ENCODE measurements at regions not wholly inside any gene's neighbourhood (a gene's known extent, or its start where the extent isn't known, plus 50 kb on each side); places are given as distances from the start of the nearest gene placed in this dataset.

- intact Hi-C loops (cut with DNase I; ENCODE audit: low total_unique reads): no loop called here
- Histone ChIP-seq H3K27me3 (no peaks in the 10 kb centered on the region), H3K36me3 (no peaks in the 10 kb centered on the region), H3K27ac (no peak overlapping the region), H3K4me3 (no peak overlapping the region), H3K4me1 (no peaks in the 10 kb centered on the region), H3K9me3 (no peaks in the 10 kb centered on the region)
- TF ChIP-seq, protein P1, sequence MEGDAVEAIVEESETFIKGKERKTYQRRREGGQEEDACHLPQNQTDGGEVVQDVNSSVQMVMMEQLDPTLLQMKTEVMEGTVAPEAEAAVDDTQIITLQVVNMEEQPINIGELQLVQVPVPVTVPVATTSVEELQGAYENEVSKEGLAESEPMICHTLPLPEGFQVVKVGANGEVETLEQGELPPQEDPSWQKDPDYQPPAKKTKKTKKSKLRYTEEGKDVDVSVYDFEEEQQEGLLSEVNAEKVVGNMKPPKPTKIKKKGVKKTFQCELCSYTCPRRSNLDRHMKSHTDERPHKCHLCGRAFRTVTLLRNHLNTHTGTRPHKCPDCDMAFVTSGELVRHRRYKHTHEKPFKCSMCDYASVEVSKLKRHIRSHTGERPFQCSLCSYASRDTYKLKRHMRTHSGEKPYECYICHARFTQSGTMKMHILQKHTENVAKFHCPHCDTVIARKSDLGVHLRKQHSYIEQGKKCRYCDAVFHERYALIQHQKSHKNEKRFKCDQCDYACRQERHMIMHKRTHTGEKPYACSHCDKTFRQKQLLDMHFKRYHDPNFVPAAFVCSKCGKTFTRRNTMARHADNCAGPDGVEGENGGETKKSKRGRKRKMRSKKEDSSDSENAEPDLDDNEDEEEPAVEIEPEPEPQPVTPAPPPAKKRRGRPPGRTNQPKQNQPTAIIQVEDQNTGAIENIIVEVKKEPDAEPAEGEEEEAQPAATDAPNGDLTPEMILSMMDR (IDR thresholded peaks at IDR 0.05): no peak
- no peak for DNase-seq
Measured at GRCh38 chr6:120198033-120198432, 848.5 kb upstream of the MAN1A1 start.

DNA sequence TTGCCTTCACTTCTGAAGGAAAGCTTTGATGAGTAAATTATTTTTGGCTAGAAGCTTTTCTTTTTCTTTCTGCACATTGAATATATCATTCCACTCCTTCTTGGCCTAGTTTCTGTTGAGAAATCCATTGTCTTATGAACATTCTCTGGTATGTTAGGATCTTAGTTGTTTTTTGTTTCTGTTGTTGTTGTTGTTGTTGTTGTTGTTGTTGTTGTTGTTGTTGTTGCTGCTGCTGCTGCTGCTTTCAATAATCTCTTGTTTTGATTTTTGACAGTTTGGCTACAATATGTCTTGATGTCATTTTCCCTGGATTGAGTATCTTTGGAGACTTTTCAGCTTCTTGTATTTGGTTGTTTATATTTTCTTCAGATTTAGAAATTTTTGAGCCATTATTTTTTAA is 836.5 kb upstream of the MAN1A1 start:
- H3K4me3 ChIP-seq: no peak overlapping the region
- TF ChIP-seq, protein P1 (IDR thresholded peaks at IDR 0.05): no peak
- no peak for DNase-seq

DNA sequence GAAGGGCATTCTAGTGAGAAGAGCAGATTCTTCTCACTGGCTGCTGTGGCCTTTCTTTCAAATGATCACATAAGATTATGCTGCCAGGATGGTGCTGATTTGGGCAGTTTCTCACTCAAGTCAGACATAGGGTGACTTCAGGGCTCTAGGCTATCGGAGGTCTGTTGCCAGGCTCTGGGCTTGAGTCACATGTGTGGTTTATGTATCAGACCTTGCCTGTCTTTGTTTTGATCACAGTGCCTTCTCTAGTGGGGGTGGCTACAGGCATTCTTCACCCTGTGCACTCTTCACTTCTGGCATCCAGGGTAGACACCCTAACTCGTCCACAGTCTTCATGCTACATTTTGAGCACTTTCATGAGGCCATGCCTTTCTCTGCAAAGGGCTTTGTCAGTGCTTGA is 823.7 kb upstream of the MAN1A1 start:
- Histone ChIP-seq H3K36me3 (no peaks in the 10 kb centered on the region), H3K27me3 (no peaks in the 10 kb centered on the region), H3K4me1 (no peaks in the 10 kb centered on the region), H3K9me3 (no peaks in the 10 kb centered on the region), H3K27ac (no peak overlapping the region), H3K4me3 (no peak overlapping the region)
- no peak for DNase-seq
- TF ChIP-seq, protein P1 (IDR thresholded peaks at IDR 0.05): no peak
- intact Hi-C loops (cut with DNase I; ENCODE audit: low total_unique reads): no loop called here

More for the DNA sequence above, 836.5 kb upstream of the MAN1A1 start:
- Histone ChIP-seq H3K4me1 (no peaks in the 10 kb centered on the region), H3K9me3 (no peaks in the 10 kb centered on the region), H3K27ac (no peak overlapping the region), H3K27me3 (no peaks in the 10 kb centered on the region), H3K36me3 (no peaks in the 10 kb centered on the region)
- intact Hi-C loops (cut with DNase I; ENCODE audit: low total_unique reads): no loop called here

- no peak for DNase-seq
- no peaks in the 10 kb centered on the region for H3K36me3 ChIP-seq
- TF ChIP-seq, protein P1 (IDR thresholded peaks at IDR 0.05): no peak
- H3K27ac ChIP-seq: no peak overlapping the region
- H3K4me1 ChIP-seq: no peaks in the 10 kb centered on the region
- H3K27me3 ChIP-seq: no peaks in the 10 kb centered on the region
- intact Hi-C loops (cut with DNase I; ENCODE audit: low total_unique reads): no loop called here
- H3K9me3 ChIP-seq: no peaks in the 10 kb centered on the region
- H3K4me3 ChIP-seq: no peak overlapping the region
Measured at GRCh38 chr6:120164531-120164930, 815.0 kb upstream of the MAN1A1 start.

GRCh38 chr6:120157873-120158272 is 808.3 kb upstream of the MAN1A1 start:
- H3K4me1 ChIP-seq: no peaks in the 10 kb centered on the region
- DNase-seq: no peak
- TF ChIP-seq, protein P1 (IDR thresholded peaks at IDR 0.05): no peak
- H3K9me3 ChIP-seq: no peaks in the 10 kb centered on the region
- H3K36me3 ChIP-seq: no peaks in the 10 kb centered on the region
- no peaks in the 10 kb centered on the region for H3K27me3 ChIP-seq
- intact Hi-C loops (cut with DNase I; ENCODE audit: low total_unique reads): no loop called here
- no peak overlapping the region for H3K4me3 ChIP-seq
- H3K27ac ChIP-seq: no peak overlapping the region

Measured in tibial artery (tissue), 4 donors.